Putamen (tissue), 1 donor: ENCODE measurements at regions not wholly inside any gene's neighbourhood (a gene's known extent, or its start where the extent isn't known, plus 50 kb on each side); places are given as distances from the start of the nearest gene placed in this dataset.
A peak's percentile ranks its signal among the peaks of the same experiment; 100 is the strongest.
"Not testable (repeated sequence)": the region's sequence is repeated elsewhere in the genome, so short reads cannot be mapped to it uniquely, and the experiment has no call there.

Source experiments
- DNase-seq: peaks from one replicate; pipeline ENCODE4 v3.0.0-alpha.2; 2016; ENCODE audit warnings: low spot score

GRCh38 chr1:30151826-30152225, 571.6 kb downstream of the MATN1 start:
- DNase-seq, result no peak

GRCh38 chr1:30151119-30151518, 572.3 kb downstream of the MATN1 start:
- DNase-seq, result no peak

GRCh38 chr1:30149226-30149625, 574.2 kb downstream of the MATN1 start:
- no peak for DNase-seq

GRCh38 chr1:30148676-30149075, 574.7 kb downstream of the MATN1 start:
- DNase-seq, result no peak

GRCh38 chr1:30147188-30147587, 576.2 kb downstream of the MATN1 start:
- no peak for DNase-seq

- no peak for DNase-seq
These were observed 576.9 kb downstream of the MATN1 start for GRCh38 chr1:30146448-30146847.

GRCh38 chr1:30145723-30146303, 577.6 kb downstream of the MATN1 start:
- no peak for DNase-seq

- DNase-seq, result no peak
These were observed 578.6 kb downstream of the MATN1 start for GRCh38 chr1:30144831-30145230.

- no peak for DNase-seq
These were observed 579.9 kb downstream of the MATN1 start for GRCh38 chr1:30143517-30143916.

- no peak for DNase-seq
These were observed 582.8 kb downstream of the MATN1 start for GRCh38 chr1:30140566-30140965.

- no peak for DNase-seq
These were observed 584.5 kb downstream of the MATN1 start for GRCh38 chr1:30138891-30139290.

GRCh38 chr1:30137001-30137400, 586.4 kb downstream of the MATN1 start:
- no peak for DNase-seq

- no peak for DNase-seq
These were observed 587.7 kb downstream of the MATN1 start for GRCh38 chr1:30135698-30136097.

GRCh38 chr1:30134466-30135217, 588.7 kb downstream of the MATN1 start:
- DNase-seq, result peak; percentile 24

- no peak for DNase-seq
These were observed 589.9 kb downstream of the MATN1 start for GRCh38 chr1:30133414-30134055.

- no peak for DNase-seq
These were observed 590.6 kb downstream of the MATN1 start for GRCh38 chr1:30132602-30133286.

GRCh38 chr1:30130566-30130965, 592.8 kb downstream of the MATN1 start:
- not testable (repeated sequence) for DNase-seq

- DNase-seq, result no peak
These were observed 593.3 kb downstream of the MATN1 start for GRCh38 chr1:30130099-30130498.

- no peak for DNase-seq
These were observed 593.8 kb downstream of the MATN1 start for GRCh38 chr1:30129421-30130055.

GRCh38 chr1:30129001-30129408, 594.4 kb downstream of the MATN1 start:
- DNase-seq, result no peak

- DNase-seq, result peak; percentile 23
These were observed 596.5 kb downstream of the MATN1 start for GRCh38 chr1:30126848-30127247.

- DNase-seq, result no peak
These were observed 597.6 kb downstream of the MATN1 start for GRCh38 chr1:30125821-30126170.
